ENCODE measurements at regions not wholly inside any gene's neighbourhood (a gene's known extent, or its start where the extent isn't known, plus 50 kb on each side); places are given as distances from the start of the nearest gene placed in this dataset.
"Not testable (repeated sequence)": the region's sequence is repeated elsewhere in the genome, so short reads cannot be mapped to it uniquely, and the experiment has no call there.

- DNase-seq (ENCODE audit: low read depth): not testable (repeated sequence)
Measured at GRCh38 chr19:28434794-28435193, 778.2 kb downstream of the UQCRFS1 start.

GRCh38 chr19:28434365-28434764 is 778.6 kb downstream of the UQCRFS1 start:
- DNase-seq (ENCODE audit: low read depth): not testable (repeated sequence)

- not testable (repeated sequence) for DNase-seq (ENCODE audit: low read depth)
Measured at GRCh38 chr19:28433166-28433565, 779.8 kb downstream of the UQCRFS1 start.

- DNase-seq (ENCODE audit: low read depth): no peak
Measured at GRCh38 chr19:28430214-28430613, 782.7 kb downstream of the UQCRFS1 start.

- no peak for DNase-seq (ENCODE audit: low read depth)
Measured at GRCh38 chr19:28429356-28429755, 783.6 kb downstream of the UQCRFS1 start.

GRCh38 chr19:28428663-28429348 is 784.1 kb downstream of the UQCRFS1 start:
- no peak for DNase-seq (ENCODE audit: low read depth)

- no peak for DNase-seq (ENCODE audit: low read depth)
Measured at GRCh38 chr19:28427376-28428083, 785.4 kb downstream of the UQCRFS1 start.

GRCh38 chr19:28426730-28427225 is 786.2 kb downstream of the UQCRFS1 start:
- no peak for DNase-seq (ENCODE audit: low read depth)

GRCh38 chr19:28426110-28426729 is 786.7 kb downstream of the UQCRFS1 start:
- no peak for DNase-seq (ENCODE audit: low read depth)

GRCh38 chr19:28425046-28425931 is 787.7 kb downstream of the UQCRFS1 start:
- no peak for DNase-seq (ENCODE audit: low read depth)

- no peak for DNase-seq (ENCODE audit: low read depth)
Measured at GRCh38 chr19:28424662-28425045, 788.3 kb downstream of the UQCRFS1 start.

GRCh38 chr19:28424077-28424476 is 788.9 kb downstream of the UQCRFS1 start:
- DNase-seq (ENCODE audit: low read depth): no peak

- no peak for DNase-seq (ENCODE audit: low read depth)
Measured at GRCh38 chr19:28422791-28423650, 789.9 kb downstream of the UQCRFS1 start.

- no peak for DNase-seq (ENCODE audit: low read depth)
Measured at GRCh38 chr19:28422046-28422445, 790.9 kb downstream of the UQCRFS1 start.

GRCh38 chr19:28420811-28421550 is 792.0 kb downstream of the UQCRFS1 start:
- DNase-seq (ENCODE audit: low read depth): no peak

GRCh38 chr19:28419312-28419711 is 793.6 kb downstream of the UQCRFS1 start:
- DNase-seq (ENCODE audit: low read depth): no peak

GRCh38 chr19:28417361-28417760 is 795.6 kb downstream of the UQCRFS1 start:
- DNase-seq (ENCODE audit: low read depth): no peak

- no peak for DNase-seq (ENCODE audit: low read depth)
Measured at GRCh38 chr19:28416245-28416644, 796.7 kb downstream of the UQCRFS1 start.

GRCh38 chr19:28414748-28415147 is 798.2 kb downstream of the UQCRFS1 start:
- DNase-seq (ENCODE audit: low read depth): no peak

- no peak for DNase-seq (ENCODE audit: low read depth)
Measured at GRCh38 chr19:28409859-28410258, 803.1 kb downstream of the UQCRFS1 start.

Measured in activated T-helper 9 cell treated with anti-CD3 and anti-CD28 coated beads, Interleukin-2, amount 50 U/mL, for 16 hours (primary cell).